HG03135 (cell line): ENCODE measurements at regions not wholly inside any gene's neighbourhood (a gene's known extent, or its start where the extent isn't known, plus 50 kb on each side); places are given as distances from the start of the nearest gene placed in this dataset.

ENCODE experiments used
- ATAC-seq: cut with Tn5 transposase; IDR thresholded peaks from one replicate; pipeline ENCODE4 v1.9.1; 2021; ENCODE audit warnings: mild to moderate bottlenecking, moderate library complexity; ENCODE audit not compliant: unreplicated experiment

DNA sequence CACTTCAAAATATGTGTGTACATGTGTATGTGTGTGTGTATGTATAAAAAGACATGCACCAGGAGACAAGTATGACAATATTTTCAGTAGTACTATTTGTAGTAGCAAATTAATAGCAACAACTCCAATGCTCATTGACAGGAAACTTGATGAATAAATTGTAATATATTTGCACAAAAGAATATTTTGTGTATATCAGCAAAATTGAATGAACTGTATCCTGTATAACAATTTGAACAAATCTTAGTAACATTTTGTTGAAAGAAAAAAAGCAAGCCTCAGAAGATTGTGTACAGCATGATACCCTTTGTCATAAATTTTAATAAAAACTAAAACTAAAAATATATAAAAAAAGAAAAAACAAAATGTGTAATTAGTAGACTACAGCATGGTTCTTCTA, 1367.3 kb upstream of the TMEFF2 start:
- no peak for ATAC-seq

DNA sequence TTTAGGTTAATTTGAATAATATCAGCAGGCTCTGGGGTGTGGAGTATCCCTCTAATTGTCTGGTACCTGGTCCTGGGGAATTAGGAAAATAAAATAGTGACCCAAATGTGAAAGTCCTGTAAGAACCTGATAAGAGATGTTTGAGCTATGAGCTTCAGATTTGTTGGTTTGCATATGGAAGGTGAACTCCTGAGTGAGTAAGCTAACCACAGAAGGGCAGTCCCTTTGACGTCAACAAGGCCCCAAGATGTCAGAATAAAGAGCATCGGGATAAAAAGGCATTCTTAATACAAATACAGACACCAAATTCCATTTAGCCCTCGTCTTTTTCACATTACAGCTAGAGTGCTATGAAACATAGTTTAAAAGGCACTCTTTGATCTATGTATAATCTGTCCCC, 1366.3 kb upstream of the TMEFF2 start:
- ATAC-seq = no peak

- ATAC-seq = no peak
Measured at GRCh38 chr2:193556766-193557470, 1362.2 kb upstream of the TMEFF2 start.

DNA sequence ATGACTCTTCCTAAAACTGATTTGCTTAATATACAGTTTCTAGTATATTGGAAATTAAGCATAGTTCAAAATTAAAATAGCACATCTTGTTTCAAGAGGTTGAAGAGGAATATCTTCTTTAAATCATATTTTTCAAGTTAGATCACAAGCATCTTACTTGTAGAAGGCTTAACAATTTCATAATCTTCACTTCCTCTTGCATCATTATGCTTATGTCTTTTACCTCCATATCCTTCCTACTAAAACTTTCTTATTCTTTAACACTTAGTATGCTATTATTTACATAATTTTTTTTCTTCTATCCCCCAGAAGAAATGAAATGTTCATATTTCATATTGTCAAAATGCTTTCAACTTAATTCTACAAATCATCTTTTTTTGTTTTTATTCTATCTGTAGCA, 1354.9 kb upstream of the TMEFF2 start:
- ATAC-seq = no peak

- ATAC-seq = no peak
Measured at GRCh38 chr2:193542762-193543161, 1348.0 kb upstream of the TMEFF2 start.

GRCh38 chr2:193539188-193539587, 1344.5 kb upstream of the TMEFF2 start:
- peak; percentile 77 for ATAC-seq

- no peak for ATAC-seq
Measured at GRCh38 chr2:193538061-193538460, 1343.3 kb upstream of the TMEFF2 start.

- ATAC-seq = no peak
Measured at GRCh38 chr2:193537531-193537930, 1342.8 kb upstream of the TMEFF2 start.

GRCh38 chr2:193528458-193528857, 1333.7 kb upstream of the TMEFF2 start:
- ATAC-seq = no peak

DNA sequence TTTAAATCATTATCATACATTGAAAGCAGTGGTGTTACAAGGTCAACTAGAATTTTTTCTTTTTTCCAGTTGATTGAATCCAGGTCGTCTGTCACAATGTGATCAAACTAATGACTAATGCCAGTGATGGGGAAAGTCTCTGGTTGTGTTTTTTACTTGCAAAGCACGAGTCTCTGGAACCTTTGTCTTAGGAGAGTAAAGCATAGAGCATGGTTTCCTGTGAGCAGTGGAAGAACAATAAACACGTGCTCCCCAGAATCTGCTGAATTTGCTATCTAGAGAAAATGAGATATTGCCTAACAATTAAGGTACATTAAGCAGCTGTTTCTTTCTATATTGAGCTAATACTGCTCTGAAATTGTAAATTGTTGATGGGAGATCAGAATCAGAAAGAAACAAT, 1332.4 kb upstream of the TMEFF2 start:
- ATAC-seq = no peak

- no peak for ATAC-seq
Measured at GRCh38 chr2:193523662-193524061, 1328.9 kb upstream of the TMEFF2 start.

DNA sequence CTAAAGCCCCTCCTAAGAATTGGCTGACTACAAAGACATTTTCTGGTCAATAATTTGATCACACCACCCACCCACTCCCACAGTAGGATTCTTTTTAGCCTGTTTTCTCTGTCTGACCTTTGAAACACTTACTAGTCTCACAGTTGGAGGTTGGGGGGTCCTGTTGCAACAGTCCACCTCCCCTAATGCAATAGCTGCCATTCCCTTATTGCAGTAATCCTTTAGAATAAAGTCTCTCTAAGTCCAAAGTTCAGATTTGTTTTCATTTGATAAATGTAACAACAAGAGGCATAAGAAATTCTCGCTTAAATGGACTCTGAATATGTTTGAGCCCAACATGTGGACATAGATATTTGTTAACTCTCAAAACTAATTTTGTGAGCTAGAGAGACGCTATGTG, 1326.8 kb upstream of the TMEFF2 start:
- ATAC-seq = no peak

- no peak for ATAC-seq
Measured at GRCh38 chr2:193520709-193521458, 1326.2 kb upstream of the TMEFF2 start.

GRCh38 chr2:193518041-193518817, 1323.5 kb upstream of the TMEFF2 start:
- ATAC-seq = no peak

DNA sequence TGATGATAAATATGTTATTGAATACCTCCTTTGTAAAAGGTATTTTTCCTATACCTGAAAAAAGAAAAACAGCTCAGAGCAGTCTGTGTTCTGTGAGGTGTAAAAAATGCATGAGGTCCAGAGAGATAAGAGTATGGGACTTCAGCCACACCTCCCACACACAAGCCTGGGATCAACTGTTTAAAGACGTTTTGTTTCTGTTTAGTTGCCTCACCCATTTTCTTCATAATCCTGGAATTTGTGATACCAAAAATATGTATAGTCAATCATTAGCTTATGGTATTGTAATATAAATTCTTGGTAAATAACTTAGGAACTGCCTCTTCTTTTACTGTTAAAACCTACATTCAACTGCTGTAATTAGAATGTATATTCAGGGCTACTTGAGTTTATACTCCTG, 1322.9 kb upstream of the TMEFF2 start:
- ATAC-seq = no peak

DNA sequence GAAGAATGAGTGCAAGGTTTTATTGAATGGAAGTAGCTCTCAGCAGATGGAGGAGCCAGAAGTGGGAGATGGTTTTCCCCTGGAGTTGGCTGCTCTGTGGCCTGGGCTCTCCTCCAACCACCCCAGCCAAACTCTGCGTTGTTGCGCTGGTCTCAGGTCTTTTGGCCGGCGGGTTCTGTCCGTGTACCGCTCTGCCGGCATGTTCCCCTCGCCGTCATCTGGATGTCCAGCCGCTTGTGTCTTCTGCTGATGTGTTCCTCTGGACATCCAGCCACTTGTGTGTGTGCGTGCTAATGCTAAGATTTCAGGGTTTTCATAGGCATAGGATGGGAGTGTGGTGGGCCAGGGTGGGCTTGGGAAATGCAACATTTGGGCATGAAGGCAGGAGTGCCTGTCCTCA, 1311.3 kb upstream of the TMEFF2 start:
- ATAC-seq = no peak

GRCh38 chr2:193505620-193506019, 1310.9 kb upstream of the TMEFF2 start:
- no peak for ATAC-seq

- ATAC-seq = no peak
Measured at GRCh38 chr2:193502363-193503035, 1307.8 kb upstream of the TMEFF2 start.

GRCh38 chr2:193496786-193497185, 1302.1 kb upstream of the TMEFF2 start:
- no peak for ATAC-seq

- peak; percentile 97 for ATAC-seq
Measured at GRCh38 chr2:193482557-193482956, 1287.8 kb upstream of the TMEFF2 start.

DNA sequence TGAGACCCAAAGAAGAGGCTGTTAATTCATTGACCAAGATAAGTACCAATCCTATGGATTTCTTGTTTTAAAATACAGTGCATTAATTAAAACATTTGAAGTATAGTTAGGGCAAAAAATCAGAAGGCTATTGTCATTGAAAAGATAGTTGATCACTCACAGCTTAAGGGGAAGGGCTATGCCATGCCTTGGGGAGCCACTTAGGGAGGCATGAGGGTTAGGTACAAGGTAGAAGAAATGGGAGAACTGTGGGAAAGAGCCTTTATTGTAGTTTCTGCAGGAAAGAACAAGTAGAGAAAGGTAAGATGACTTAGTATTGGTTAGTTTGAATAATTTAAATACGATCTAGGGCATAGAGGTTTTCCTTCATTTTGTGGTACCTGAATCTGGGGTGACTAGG, 1285.5 kb upstream of the TMEFF2 start:
- ATAC-seq = no peak
